Smooth muscle cell of the brain vasculature (primary cell): ENCODE measurements at regions not wholly inside any gene's neighbourhood (a gene's known extent, or its start where the extent isn't known, plus 50 kb on each side); places are given as distances from the start of the nearest gene placed in this dataset.

Source experiments
- DNase-seq: peaks from one replicate; pipeline ENCODE4 v3.0.0-alpha.2; 2012; ENCODE audit warnings: low read depth, low spot score

- DNase-seq = no peak
Observed at GRCh38 chr13:99646866-99647595, 145.8 kb downstream of the TM9SF2 start.

DNA sequence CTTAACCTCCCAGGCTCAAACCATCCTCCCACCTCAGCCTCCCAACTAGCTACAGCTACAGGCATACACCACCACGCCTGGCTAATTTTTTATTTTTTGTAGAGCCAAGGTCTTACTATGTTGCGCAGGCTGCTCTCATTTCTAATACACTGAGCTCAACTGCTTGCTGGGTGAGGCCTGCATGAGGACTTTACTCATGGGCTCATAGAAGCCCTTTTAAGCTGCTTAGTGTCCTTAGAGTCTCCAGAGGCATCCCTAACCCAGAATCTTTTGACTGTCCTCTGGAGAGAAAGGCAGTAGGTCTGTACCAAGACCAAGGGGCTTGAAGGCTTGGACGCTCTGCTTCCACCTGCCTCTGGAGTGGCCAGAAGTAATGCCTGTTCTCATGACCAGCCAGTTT is 141.6 kb downstream of the TM9SF2 start:
- DNase-seq = no peak

- DNase-seq = no peak
Observed at GRCh38 chr13:99642006-99642405, 140.7 kb downstream of the TM9SF2 start.

GRCh38 chr13:99640260-99640659 is 139.0 kb downstream of the TM9SF2 start:
- DNase-seq = no peak

- DNase-seq = no peak
Observed at GRCh38 chr13:99639126-99639525, 137.9 kb downstream of the TM9SF2 start.

- DNase-seq = no peak
Observed at GRCh38 chr13:99636728-99637353, 135.6 kb downstream of the TM9SF2 start.

DNA sequence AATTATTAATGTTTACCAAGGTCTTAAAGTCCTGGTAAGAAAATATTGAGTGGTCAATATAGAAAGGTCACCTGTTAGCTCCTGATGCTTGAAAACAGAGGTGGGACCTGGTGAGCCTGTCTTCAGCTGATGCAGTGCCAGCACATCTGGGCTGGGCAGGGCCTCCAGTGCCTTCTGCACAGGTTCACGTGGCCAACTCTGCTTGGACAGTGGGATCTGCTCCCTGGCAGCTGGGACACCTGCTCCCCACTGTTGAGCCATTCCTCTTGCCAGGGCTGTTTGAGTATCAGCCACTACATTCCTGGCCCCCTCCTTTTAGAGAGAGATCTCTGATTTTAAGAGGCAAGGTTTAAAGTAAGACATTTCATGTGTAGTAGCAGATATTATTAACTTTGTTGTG is 135.0 kb downstream of the TM9SF2 start:
- DNase-seq = no peak

DNA sequence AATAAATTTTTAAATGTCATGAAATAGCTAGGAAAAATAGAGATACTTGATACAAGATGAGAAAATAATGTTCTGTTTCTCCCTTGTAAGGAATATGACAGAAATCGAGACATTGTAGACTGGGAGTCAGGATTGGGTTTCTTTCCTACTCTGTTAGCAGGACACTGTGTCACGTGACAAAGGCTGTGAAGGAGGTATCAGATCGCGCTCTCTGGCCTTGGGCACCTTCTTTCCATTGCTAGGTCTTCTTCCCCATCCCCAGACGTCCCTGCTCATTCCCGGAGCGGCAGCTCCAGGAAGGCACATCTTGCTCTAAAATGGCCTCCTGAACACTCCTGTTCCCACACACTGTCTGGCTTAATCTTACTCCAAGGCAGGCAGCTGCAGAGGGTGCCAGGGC is 133.4 kb downstream of the TM9SF2 start:
- no peak for DNase-seq

DNA sequence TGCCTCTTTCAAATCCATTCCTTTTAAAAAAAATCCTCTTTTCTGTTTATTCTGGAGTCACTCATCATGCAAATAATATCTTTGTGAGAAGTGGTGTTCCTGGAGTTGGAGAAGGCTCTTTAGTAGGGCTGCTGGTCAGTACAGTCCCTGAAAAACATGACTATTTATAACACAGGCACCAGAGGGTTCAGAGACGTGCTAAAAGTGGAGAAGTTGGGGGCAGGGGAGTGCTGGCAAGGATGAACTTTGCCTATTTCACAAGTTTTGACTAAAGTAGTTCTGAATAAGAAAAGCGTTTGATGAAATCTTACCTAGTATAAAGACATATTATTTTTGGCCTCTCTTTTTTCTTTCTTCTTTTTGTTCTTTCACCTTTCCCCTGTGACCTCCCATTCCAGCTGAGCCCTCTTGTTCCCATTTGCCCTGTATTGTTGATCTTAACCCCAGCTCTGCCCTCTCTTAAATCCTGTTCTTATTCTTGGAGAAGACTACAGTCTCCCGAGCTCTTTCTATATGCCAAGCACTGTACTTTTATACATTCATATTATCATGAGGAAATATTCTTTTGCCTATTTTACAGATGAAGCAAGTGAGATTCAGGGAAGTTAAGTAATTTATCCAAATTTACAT is 129.1 kb downstream of the TM9SF2 start:
- no peak for DNase-seq

GRCh38 chr13:99629641-99630040 is 128.4 kb downstream of the TM9SF2 start:
- no peak for DNase-seq

GRCh38 chr13:99628442-99628841 is 127.2 kb downstream of the TM9SF2 start:
- DNase-seq = no peak

DNA sequence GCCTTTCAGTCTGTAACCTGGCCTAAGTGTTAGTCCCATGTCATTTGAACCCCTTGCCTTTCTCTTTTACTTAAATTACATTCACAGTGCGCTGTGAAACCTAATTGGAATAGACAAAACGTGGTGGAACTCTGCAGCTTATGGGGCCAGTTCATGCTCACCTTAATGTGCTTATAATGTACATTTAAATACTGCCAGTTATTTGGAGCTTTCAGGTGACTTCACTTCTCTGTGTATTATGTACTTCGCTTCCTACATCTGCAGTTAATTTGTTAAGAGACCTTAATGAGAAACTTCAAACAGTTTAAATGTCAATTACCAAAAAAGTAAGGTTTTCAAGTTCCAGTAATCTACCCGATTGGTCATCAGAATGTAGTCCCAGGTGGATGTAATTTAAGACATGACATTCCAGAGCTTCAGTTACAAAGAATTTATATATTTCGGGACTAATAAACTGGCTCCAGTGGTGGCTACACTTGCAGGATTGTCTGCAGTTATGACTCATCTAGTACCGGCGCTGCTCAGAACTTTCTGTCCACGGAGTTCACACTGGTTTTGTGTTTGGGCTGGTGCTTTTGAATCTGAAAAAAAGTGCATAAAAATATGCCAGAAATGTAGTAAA is 125.3 kb downstream of the TM9SF2 start:
- no peak for DNase-seq

DNA sequence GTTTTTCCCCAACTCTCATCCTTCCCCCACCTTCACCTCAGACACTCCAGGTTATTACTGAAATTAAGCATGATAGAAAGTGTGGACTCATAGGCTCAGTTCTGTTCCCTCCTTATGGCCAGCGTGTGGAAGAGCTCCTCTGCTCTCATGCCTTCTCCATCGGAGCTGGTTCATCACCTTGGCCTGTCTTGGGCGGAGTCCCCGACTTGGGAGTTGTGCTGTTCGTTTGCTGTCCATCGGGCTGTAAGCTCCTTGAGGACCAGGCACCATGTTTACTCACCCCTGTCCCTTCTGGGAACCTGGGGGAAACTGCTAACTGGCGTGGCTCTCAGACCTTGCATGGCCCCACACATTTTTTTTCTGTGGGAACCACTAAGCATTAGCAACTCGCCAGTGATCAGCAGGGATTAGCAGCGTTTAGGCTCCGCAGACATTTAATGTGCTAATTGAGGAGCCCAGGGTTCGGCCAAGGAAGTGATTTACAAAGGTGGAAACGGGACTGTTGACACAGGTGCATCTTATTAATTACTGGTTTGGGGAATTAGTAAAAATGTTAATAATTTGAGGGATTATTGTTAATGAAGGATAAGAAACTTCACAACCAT is 123.8 kb downstream of the TM9SF2 start:
- no peak for DNase-seq

GRCh38 chr13:99620806-99621205 is 119.5 kb downstream of the TM9SF2 start:
- DNase-seq = no peak

DNA sequence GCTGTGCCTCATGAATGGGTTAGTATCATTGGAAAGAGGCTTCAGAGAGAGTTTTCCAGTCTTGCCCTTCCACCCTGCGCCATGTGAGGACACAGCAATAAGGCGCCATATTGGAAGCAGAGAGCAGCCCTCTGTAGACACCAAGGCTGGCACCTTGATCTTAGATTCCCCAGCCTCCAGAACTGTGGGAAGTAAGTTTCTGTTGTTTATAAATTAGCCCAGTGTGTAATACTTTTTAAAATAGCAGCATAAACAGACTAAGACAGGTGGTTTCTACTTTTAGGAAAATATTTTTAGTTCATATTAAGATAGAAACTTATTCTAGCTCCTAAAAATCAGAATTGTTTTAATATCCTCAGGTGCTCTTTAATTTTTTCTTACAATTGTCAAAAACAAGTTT is 117.9 kb downstream of the TM9SF2 start:
- no peak for DNase-seq

DNA sequence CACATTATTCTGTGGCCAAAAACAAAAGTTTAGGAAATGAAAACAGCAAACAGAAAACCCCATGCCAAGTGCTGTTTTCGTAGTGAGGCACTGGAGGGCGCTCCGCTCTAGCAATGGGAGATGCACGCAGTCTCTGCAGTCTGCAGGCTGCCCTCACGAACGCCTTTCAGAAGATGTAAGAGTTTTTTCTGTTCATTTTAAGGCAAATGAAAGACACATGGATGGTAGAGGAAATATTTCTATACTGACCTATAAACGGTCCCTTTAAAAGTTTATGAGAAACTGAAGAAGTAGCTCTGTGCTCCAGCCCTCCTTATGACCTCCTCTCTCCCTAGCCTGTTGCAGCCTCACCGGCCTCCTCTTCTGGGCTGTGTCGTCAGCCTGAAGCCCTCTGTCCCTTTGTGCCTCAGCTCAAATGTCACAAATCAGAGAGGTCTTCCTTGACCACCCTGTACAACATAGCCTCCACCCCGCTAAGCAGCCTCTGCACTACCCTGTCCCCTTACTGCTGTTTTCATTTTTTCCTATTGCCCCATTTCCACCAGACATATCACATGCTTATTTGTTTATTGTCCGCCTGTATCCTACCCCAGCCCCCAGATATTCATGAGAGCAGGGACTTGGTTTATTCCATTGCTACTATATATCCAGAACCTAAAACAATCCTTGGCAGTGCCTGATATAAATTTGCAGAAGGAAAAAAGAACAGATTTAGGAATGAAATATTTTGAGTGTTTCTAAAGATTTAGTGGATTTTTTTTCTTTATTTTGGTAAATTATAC is 116.4 kb downstream of the TM9SF2 start:
- DNase-seq = peak; percentile 61

GRCh38 chr13:99614465-99614885 is 113.2 kb downstream of the TM9SF2 start:
- DNase-seq = no peak
